Muscle of back (tissue), 3 donors: ENCODE measurements at regions not wholly inside any gene's neighbourhood (a gene's known extent, or its start where the extent isn't known, plus 50 kb on each side); places are given as distances from the start of the nearest gene placed in this dataset.
A peak's percentile ranks its signal among the peaks of the same experiment; 100 is the strongest.

ENCODE experiments used
- DNase-seq, 3 donors: peaks; one replicate each; pipeline versions ENCODE4 v3.0.0 to v3.0.0-alpha.2; 2013

DNA sequence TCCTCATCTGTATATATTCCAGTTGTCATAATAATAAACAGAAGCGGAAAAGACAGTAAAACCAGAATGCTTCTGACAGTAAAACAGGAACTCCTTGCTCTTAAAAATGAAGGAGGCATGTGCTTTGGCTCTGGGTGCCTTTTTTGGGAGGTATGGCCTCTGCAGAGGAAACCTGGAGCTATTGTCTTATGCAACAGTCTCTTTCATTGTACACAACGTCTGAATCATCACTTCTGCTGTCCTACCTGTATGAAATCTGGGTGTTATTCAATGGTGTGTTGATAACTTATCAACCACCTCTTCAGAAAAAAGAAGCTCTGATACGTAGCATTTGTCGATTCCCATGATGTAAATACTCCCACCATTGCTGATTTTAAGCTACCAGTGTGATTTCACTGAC, 64.8 kb downstream of the CDCA7 start:
- no peak for DNase-seq

DNA sequence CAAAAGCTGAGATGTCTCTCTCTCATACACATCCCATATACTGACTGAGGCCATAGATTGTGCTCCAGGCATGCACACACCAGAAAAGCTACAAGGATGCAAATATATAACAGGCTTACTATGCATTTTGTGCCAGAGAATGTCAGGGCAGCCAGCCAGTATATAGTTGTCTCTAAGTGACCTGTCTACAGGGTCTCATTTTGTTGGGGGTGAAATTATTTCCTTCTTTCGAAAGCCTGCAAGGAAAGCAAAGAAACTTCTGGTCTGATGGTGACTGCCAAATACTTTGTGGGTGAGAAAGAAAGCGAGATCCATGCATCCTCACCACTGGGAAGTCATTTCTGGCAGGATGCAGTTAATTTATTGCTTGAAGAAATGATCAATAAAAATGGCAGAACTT, 70.2 kb downstream of the CDCA7 start:
- peak; percentile 66 to 87 (median 73) for DNase-seq

DNA sequence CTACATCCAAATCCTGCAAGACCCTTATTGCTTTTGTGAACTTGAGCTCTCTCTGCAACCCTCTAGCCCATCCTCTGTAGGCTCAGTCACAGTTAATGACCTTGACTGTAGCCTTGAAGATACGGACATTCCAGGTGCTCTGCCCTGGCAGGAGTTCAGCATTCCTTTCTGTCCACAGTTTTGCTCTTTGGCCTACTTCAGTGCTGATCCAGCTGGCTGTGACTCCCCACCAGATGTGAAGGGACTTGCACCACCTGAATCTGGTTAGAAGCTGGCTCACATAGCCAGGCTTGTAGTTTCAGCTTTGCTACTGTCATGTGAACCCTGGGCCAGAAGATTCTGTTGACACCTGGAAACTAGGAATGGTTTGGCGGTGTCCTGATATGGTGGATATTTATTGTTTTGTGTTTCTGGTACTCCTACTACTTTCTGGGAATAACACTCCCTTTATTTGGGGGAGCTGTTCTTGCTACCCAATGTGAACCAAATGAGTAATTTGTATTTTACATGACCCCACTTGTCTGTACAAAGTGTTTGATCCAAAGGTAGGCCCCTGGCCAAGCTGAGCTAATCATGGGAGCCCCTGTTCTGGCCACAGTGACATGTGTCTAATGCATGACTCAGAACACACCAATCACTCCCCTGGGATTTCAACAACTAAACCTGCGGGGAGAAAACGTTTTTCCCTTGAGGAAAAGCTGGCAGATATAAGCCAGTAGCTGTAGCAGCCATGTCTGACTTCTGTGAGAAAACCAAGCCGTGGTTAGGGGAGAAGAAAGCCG, 73.4 kb downstream of the CDCA7 start:
- peak; percentile 59 to 92 (median 78) for DNase-seq

DNA sequence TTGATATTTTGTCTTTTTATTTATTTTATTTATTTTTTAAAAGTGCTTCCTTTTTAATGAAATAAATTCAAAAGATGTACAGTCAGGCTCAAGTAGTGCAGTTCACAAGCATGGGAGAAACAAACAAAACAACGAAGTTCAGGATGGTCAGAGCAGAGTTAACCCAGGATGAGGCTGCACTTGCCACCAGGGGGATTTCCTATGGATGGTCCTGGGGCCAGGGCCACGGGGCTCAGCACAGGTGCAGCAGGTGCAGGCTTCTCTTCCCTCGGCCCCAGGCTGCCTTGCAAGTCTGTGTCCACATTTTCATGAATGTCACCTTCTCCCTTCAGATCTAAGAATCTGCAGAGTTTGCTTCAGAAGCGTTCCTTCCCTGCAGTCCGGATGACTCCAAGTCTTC, 76.5 kb downstream of the CDCA7 start:
- DNase-seq: no peak

DNA sequence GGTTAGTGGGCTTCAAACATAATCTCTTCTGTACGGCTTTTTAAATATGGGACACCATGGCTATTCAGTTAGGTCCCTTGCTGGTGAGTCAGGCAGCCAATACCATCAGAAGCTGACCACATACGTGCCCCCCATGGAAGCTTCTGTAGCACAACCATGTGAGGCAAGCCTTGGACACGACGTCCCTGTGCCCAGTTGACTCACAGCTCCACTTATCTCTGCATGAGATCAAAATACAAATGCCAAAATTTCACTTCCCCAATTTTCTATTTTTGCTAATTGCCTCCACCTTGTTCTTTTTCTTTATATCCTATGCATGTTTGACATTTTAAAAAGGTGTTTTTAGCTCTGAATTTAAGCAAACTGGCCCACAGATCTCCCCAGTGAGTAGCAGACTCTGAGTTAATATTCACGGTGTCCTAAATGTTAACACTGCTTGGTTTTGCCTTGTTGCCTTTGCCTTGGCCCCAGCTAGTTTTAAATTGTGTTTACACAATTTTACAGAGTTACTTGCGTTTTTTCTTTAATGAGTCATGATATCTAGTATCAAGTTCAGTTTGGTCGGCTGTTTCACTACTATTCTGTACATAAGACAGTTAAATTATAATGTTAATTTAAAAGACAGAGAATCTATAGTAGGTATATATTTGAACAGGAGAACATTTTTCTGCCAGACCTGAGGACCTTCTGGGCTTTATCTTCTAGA, 77.5 kb downstream of the CDCA7 start:
- DNase-seq: no peak

DNA sequence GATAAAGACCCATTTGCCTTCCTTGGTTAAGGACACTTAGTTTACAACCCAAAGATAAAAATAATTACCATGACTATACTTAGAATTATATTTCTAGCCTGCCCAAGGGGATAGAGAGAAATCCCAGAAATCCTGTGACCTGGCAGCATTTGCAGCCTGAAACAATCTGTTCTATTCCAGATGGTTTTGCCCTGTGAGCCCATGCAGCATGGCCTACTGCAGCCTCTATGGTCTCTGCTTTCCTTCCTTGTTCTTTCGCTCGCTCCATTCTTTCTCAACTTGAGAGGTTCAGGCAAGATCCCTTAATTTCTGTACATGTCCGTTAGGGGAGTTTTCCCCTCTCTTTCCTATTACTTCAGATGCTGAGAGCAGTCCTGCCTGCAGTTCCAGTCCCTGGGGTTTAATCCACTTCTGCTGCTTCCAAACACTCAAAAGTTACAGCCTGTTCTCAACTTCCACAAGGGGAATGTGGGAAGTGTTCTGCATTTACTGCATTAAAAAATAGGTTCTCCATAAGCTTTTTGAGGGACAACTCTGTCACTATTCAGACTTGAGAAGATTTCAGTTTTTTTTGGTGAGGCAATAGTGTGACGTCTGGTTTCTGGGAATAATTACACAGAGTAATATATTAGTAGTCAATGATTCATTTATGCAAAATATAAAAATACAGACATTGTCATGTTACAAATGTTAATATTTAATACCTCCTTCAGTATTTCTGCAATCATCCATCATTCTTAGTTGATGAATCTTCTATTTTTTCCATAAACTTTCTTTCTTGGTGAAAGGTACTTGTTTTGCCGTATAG, 80.3 kb downstream of the CDCA7 start:
- DNase-seq: peak in 1 of 3 donors; percentile 61

DNA sequence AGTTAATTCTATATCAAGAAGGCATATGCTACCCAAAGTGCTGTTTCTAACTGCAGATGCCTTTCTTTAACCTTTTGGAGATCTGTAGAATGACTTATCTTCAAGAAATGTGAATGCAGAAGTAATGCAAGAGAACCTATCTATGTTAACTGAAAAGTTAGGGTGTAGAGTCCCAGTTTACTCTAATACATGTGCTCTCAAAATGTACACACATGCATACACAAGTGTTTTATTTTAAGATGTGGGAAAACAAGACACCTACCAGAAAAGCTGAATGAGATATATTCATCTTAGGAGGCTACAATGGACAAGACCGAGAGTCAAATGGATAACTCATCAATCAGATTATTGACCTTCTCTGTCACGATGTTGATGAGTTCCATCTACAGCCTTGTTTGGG, 80.9 kb downstream of the CDCA7 start:
- no peak for DNase-seq

DNA sequence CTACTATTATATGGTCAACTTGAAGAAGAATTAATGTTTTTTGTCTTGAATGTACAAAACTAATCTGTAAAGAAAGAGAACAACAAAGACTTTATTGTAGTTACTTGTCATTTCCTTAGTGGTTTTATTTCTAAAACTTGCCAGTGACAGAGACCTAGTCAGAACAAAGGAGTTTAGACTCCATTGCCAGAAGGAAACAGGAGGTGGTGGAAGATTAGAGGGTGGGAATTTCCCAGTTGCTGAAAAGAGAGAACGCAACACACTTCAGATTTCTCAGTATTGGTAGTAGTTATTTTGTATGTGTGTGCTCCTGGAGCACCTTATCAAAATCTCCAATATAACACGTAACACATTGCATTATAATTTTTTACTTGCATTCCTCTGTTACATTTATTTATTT, 81.4 kb downstream of the CDCA7 start:
- no peak for DNase-seq

DNA sequence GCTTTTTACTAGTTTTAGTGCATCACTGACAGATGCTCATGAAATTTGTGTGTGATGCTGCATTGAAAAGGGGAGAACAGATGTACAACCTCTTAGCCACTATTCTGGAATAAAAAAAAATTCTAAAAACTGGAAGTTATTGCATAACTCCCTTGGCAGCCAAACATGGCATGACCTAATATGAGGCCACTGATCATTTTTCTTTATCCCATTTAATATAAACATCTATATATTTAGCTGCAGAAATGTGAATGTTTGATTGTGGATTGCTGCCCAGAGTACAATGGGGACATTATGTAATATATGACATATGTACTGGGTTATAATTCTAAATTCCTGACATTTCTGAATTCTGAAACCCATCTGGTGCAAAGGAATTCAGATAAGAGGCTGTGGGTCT, 86.5 kb downstream of the CDCA7 start:
- DNase-seq: peak in 1 of 3 donors; percentile 68

DNA sequence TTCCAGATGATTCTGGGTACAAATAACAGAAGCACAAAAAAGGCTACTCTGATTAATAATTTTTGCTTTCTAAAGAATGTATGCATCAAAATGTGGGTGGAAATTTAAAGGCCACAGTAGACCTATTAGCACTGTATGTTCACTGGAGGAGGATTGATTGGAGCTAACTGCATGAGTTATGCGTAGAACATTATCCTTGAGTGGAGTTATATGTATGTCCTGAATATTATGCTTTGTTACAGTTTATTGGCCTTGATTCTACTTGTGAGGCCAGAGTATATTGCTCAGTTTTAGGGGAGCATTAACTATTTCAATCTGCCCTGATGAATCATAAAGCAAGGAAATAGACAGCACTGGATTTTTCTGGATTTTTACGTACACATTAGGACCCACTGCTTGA, 87.9 kb downstream of the CDCA7 start:
- no peak for DNase-seq

DNA sequence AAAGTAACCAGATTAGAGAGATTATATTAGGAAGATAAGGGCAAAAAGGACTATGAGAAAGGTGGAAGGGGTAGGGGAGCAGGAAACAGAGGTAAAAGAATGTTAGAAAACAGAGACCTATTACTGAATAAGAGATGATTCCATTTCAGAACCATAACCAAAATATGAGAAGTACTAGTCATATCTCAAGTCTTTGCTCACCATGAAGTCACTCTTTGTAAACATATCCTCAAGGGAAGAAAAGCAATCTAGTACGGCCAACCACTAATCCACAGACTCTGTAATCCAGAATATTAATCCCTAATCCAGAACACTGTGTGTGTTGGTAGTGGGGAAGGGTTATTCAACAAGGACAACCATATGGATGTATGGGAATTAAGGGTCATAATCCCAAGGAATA, 92.0 kb downstream of the CDCA7 start:
- DNase-seq: no peak

DNA sequence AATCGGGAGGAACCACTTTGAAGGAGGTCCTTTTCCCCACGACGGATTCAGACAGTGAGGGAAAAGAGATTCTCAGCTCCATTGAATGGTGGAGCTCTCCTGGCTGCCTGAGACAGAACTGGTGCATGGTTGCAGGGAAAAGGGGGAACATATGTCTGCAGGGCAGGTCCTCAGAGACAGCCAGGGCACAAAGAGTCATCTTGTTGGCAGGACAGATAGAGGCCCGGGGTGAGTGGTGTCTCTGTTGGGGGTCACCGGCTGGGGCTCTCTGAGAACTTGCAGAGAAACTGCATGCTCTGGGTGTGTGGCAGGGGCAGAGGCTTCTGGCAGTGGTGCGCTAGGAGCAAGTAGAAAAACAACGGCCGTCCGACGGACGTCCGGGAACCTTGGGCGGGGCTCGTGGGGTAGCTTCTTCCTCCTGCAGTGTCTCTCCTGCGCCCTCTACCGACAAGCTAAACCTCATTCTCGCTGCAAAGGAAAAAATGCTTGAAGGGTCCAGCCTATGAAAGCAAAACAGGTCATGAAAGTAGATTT, 94.3 kb downstream of the CDCA7 start:
- DNase-seq: peak; percentile 78 to 87 (median 85)

DNA sequence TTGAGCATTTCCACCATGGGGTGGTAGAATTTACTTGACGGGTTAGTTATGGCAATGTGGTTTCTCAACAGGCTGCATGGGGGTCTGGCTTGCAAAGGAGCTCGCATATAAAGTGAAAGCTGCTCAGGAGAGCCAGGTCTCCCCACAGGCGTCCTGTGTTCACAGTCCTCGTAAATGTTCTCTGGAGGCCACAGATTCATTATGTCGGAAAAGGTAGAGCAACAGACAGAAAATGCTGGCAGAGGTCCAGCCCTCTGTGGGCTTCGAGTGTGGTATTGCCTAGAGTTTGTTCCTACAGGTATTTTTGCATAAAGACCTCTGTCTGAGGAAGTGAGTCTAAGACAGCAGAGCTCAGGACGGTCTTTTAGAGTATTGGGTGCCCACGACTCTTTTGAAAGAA, 96.4 kb downstream of the CDCA7 start:
- no peak for DNase-seq

DNA sequence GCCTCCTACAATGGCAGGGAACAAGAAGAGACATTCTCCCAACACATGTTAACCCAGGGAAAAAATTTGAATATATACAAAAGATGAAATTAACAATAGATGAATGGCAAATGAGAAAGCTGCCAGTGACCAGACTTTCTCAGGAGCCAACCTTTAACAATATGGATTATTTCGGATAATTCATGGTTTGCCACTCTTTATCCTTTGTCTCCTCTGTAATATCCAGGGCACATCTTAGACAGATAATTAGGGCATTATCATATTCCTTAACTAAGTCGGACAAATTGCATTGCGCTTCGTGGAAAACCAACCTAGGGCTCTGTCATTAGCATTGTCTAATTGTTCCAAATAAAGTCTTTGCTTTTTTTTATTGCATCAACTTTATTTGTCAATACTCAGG, 97.3 kb downstream of the CDCA7 start:
- DNase-seq: no peak

DNA sequence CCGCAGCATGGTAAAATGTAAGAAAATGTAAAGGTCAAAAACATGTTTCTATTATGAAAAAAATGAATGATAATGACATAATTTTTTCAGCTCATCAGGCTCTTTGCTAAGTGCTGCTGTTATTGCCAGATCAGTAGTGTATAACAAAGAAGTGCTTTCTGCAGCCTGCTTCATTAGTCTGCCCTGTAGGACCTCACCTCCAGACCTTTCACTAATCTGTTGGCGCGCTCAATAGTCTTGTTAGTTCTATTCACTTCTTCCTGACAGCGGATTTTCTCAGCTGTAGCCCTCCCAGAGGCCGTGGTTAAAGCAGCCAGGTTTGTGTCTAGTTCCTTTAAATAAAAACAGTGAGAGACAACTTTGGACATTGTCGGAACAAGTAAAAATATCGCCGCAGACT, 97.7 kb downstream of the CDCA7 start:
- no peak for DNase-seq

DNA sequence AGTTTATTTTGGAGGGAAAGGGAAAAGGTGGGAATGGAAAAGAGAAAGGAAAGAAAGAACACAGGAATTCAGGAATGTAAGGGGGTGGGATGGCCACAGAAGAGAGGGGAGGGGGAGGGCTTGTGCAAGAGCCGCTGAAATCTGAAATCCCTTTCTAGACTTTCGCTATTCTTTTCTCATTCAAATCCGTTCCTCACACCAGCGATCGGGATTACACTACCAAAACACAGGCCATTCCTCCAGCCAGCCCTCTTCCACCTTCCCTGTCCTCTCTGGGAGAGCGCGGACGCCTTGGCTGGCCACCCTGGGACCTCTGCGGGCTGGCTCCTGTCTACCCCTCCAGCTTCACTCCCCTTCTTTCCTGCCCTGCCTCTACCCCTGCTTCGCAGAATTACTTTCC, 102.3 kb downstream of the CDCA7 start:
- no peak for DNase-seq

DNA sequence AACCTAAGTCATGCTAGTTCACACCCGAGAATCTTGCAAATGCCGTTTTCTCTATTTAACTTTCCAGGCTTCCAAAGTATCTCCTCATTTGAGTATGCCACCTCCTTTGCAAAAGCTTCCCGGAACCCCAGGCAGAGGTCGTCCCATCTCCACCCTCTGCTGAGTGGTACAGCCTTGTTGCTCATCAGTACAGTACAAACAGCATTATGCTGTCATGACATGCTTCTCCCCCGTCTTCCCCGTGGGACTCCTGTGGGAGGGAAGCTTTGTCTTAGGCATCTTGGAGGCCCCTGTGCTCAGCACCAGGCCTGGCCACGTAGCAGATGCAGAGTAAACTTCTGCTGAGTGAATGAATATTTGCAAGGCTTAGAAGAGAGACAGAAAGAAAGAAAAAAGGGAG, 102.7 kb downstream of the CDCA7 start:
- no peak for DNase-seq

DNA sequence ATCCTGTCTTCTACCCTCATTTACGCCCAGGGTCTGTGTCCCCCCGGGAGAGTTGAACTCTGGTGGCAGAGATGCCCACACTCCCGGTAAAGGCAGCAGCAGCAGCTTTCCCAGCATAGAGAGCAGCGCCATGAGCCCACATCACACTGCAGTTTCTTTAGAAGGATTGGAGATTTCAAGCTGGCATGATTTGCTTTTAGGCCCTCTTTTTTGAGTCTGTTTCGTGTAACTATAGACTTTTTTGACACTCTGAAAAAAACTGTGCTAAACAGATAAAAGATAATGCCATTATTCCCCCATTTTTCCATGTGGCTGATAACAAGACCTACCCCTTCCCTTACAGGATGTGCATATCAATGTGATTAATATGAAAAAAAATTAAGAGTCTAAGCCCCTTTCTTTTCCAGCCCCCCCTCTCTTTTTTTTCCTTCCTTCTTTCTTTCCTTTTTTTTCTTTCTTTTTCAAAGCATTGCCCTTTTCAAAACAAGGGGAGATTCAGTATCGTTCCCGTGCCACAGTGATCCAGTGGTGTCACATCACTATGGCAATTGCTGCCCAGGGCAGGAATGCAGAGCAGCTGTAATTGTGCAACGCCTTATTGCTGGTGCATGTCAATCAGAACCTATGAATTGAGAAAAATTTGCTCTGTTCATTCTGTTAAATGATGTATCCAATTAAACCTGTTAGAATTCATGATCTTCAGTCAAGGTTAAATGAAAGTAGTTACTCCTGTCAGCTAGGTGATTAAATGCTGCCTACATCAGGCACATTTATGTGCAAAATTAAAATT, 104.5 kb downstream of the CDCA7 start:
- no peak for DNase-seq

DNA sequence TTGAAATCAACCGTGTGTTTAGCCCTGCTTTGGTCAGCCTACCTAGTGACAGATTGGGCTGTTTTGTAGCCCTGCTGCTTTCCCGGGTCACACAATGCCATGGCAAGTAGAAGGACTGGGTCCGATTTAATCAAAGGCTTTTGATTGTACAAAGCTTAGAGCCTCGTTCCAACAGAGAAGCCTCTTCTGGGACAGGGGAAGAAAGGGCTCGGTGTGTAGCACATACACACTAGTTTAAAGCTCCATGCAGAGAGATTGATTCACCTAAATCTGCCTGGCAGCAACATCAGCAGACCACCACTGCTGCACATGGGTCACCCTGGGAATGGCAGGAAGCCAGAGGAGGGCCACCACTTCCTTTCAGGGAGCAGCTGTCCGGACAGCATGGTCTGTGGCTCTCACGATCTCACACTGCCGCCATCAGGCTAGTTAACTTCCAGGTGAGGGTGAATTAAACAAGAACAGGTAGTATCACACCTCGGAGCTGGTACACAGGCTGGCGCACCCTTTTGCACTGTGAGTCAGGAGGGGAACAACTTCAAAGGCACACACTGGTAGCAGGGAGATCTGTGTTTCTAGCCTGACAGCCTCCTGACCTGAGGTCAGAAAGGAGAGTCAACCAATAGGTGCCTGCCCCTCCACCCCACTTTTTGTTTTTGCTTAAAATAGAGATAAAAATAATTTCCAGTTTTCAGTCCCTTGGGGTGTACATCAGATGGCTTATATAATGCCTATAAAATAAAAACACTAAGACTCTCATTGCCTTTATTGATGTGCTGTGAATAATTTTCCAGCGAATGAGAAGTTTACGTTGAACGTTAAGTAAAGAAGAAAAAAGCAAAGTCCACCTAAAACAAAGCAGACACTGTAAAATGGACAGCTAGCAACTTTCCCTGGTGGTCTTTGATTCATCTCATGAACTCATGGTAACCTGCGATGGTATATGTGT, 108.5 kb downstream of the CDCA7 start:
- DNase-seq: peak in 1 of 3 donors; percentile 20

DNA sequence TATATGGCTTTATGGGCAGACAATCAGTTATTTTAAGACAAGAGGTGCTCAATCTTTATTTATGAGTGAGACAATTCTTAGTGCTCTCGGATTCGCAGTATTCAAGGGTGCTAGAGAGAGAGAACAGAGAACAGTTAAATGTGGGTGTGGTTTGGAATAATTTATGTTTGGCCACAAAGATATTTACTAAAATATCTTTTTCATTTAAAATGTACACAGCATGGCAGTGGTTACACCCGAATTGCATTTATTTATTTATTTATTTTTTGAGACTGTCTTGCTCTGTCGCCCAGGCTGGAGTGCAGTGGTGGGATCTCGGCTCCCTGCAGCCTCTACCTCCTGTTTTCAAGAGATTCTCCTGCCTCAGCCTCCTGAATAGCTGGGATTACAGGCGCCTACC, 109.2 kb downstream of the CDCA7 start:
- DNase-seq: no peak
